Stimulated activated memory B cell treated with anti-CD40 and anti-IgM and Interleukin-4, amounts not matched to agents 10 μg/mL and 1 μg/mL and 100 μg/mL, for 72 hours (primary cell): ENCODE measurements at regions not wholly inside any gene's neighbourhood (a gene's known extent, or its start where the extent isn't known, plus 50 kb on each side); places are given as distances from the start of the nearest gene placed in this dataset.

Source experiments
- ATAC-seq: fragments of 150-1000 bp; cut with Tn5 transposase; 2 replicates; pipeline ENCODE4 v1.10.0; 2021
- H3K27ac Mint-ChIP-seq: one replicate; pipeline ENCODE4 v1.8.0; 2022; ENCODE audit warnings: mild to moderate bottlenecking, mixed read lengths
- H3K27me3 Mint-ChIP-seq: one replicate; pipeline ENCODE4 v1.8.0; 2022; ENCODE audit warnings: mixed read lengths
- H3K36me3 Mint-ChIP-seq: one replicate; pipeline ENCODE4 v1.8.0; 2022; ENCODE audit warnings: mixed read lengths
- H3K4me1 Mint-ChIP-seq: one replicate; pipeline ENCODE4 v1.8.0; 2022; ENCODE audit warnings: mixed read lengths
- H3K4me3 Mint-ChIP-seq: one replicate; pipeline ENCODE4 v1.8.0; 2022; ENCODE audit warnings: mild to moderate bottlenecking, moderate library complexity, mixed read lengths
- H3K9me3 Mint-ChIP-seq: one replicate; pipeline ENCODE4 v1.8.0; 2022; ENCODE audit warnings: mixed read lengths

DNA sequence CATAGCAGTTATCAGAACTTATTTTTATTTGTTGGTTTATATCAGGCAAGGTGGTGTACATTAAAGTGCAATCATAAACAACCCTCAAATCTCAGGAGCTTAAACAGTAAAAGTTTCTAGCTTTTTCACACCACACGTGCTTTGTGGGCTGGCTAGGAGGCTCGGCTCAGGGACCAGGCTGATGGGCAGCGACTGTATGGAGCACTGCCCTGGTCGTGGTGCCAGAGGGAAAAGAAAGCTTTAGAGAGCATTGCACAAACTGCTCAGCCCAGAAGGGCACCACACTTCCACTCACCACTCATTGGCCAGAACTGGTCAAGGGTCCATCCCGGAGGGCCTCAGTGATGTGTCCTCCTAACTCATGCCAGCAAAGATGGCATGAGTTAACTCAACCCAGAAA lies 123.2 kb downstream of the AQP9 start:
- H3K27me3 Mint-ChIP-seq, result peaks cover 39% of the 10 kb centered on the region
- no peak overlapping the region for H3K27ac Mint-ChIP-seq
- no peaks in the 10 kb centered on the region for H3K4me1 Mint-ChIP-seq
- H3K36me3 Mint-ChIP-seq, result no peaks in the 10 kb centered on the region
- no peak overlapping the region for H3K4me3 Mint-ChIP-seq
- no peak for ATAC-seq
- H3K9me3 Mint-ChIP-seq, result no peaks in the 10 kb centered on the region

- Mint-ChIP-seq H3K4me1 (no peaks in the 10 kb centered on the region), H3K36me3 (no peaks in the 10 kb centered on the region), H3K4me3 (no peak overlapping the region), H3K9me3 (no peaks in the 10 kb centered on the region), H3K27ac (no peak overlapping the region), H3K27me3 (peaks cover 34% of the 10 kb centered on the region)
- ATAC-seq, result no peak
Observed at GRCh38 chr15:58264053-58264971, 126.1 kb downstream of the AQP9 start.

GRCh38 chr15:58267051-58267450 lies 128.9 kb downstream of the AQP9 start:
- no peak overlapping the region for H3K27ac Mint-ChIP-seq

GRCh38 chr15:58268746-58269267 lies 130.6 kb downstream of the AQP9 start:
- Mint-ChIP-seq H3K27me3 (peaks cover 31% of the 10 kb centered on the region), H3K36me3 (peaks cover 6% of the 10 kb centered on the region), H3K4me1 (no peaks in the 10 kb centered on the region), H3K9me3 (peaks cover 5% of the 10 kb centered on the region), H3K4me3 (no peak overlapping the region), H3K27ac (no peak overlapping the region)
- no peak for ATAC-seq

More at GRCh38 chr15:58267051-58267450, 128.9 kb downstream of the AQP9 start:
- H3K4me3 Mint-ChIP-seq, result no peak overlapping the region
- peaks cover 5% of the 10 kb centered on the region for H3K9me3 Mint-ChIP-seq
- H3K36me3 Mint-ChIP-seq, result peaks cover 6% of the 10 kb centered on the region
- peaks cover 47% of the 10 kb centered on the region for H3K27me3 Mint-ChIP-seq
- H3K4me1 Mint-ChIP-seq, result no peaks in the 10 kb centered on the region
- no peak for ATAC-seq

DNA sequence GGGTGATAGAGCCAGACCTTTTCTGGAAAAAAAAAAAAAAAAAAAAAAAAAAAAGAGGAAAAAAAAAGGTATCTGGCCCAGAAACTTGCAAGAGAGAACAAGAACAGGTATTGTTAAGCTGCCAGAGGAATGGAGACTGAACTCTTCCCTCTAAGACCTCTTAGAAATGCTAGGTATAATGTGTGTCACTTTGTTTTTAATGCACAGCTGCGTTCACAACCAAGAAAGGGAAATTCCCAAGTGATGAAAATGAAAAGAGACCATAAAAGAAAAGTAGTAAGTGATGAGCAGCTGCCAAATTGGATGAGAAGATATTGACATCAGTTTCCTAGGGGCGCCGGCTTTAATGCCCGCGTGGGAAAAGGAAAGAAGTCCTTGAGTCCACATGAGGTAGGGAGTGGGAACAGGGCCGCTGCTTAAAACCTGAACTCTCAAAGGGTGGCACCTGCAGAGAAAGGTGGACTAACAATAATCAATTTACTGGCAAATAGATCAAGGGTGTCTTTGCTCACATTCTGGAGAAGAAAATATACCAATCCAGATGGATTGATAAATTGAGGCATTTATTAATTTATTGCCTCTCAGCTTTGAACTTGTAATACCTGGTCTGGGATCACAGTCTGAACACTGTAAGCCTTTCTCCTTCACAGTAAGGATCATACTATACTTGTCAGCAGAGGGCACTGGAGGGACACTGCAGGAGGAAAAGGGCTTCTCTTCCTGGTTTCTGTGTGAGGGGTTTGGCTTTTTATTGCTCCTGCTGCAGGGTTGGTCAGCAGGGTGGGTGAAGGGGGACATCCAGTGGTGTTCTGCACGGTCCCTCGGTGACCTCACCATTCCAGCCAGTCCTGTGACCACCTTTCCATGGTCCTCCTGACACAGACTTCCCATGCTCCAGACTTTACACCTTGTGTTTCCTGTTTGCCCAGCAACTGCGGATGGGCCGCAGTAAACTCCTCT lies 131.6 kb downstream of the AQP9 start:
- peaks cover 5% of the 10 kb centered on the region for H3K9me3 Mint-ChIP-seq
- H3K4me1 Mint-ChIP-seq, result no peaks in the 10 kb centered on the region
- H3K36me3 Mint-ChIP-seq, result peaks cover 6% of the 10 kb centered on the region
- H3K4me3 Mint-ChIP-seq, result no peak overlapping the region
- no peak overlapping the region for H3K27ac Mint-ChIP-seq
- no peak for ATAC-seq
- H3K27me3 Mint-ChIP-seq, result peaks cover 24% of the 10 kb centered on the region

GRCh38 chr15:58271410-58271809 lies 133.2 kb downstream of the AQP9 start:
- Mint-ChIP-seq H3K9me3 (peaks cover 5% of the 10 kb centered on the region), H3K4me1 (no peaks in the 10 kb centered on the region), H3K27ac (no peak overlapping the region), H3K27me3 (peaks cover 15% of the 10 kb centered on the region), H3K4me3 (no peak overlapping the region), H3K36me3 (peaks cover 6% of the 10 kb centered on the region)
- ATAC-seq, result no peak

GRCh38 chr15:58273104-58273503 lies 134.9 kb downstream of the AQP9 start:
- ATAC-seq, result no peak
- no peak overlapping the region for H3K27ac Mint-ChIP-seq
- peaks cover 5% of the 10 kb centered on the region for H3K9me3 Mint-ChIP-seq
- H3K4me3 Mint-ChIP-seq, result no peak overlapping the region
- peaks cover 16% of the 10 kb centered on the region for H3K27me3 Mint-ChIP-seq
- no peaks in the 10 kb centered on the region for H3K4me1 Mint-ChIP-seq
- peaks cover 6% of the 10 kb centered on the region for H3K36me3 Mint-ChIP-seq

DNA sequence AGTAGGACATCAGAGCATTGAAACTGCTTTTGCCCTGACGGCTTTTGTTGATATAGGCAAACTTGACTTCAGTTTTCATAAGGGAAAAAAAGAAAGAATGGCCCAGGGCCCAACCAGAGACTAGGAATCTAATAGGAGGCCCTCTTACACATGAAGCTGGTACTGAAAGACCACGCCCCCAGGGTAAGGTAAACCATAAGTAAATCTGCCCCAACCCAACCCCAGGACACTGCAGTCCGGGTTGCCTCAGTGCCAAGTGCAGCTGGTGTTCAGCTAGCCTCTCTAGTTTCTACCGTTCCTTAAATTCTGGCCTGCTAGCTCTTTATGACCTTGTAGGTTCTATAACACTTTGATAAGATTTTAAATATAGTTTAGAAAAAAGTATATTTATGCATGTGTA lies 136.7 kb downstream of the AQP9 start:
- Mint-ChIP-seq H3K4me3 (no peak overlapping the region), H3K27ac (no peak overlapping the region), H3K9me3 (peaks cover 5% of the 10 kb centered on the region), H3K27me3 (peaks cover 24% of the 10 kb centered on the region), H3K36me3 (peaks cover 6% of the 10 kb centered on the region), H3K4me1 (no peaks in the 10 kb centered on the region)
- ATAC-seq, result no peak

DNA sequence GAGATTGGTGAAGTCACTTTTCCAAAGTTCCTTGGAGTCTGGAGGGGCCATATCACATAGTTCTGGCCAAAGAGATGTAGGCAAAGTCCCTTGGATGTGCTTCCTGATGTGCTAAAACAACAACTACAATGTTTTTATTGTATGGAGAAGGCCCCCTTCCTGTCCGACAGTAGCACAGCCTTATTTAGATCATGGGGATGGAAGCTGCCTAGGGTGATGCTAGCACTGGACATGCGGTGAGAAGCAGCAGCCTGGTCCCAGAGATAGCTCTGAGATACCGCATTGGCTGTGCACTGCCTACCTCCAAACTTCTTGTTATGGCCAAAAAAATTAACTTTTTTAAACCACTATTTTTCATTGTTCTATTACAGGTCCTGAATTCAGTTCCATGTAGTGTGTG lies 137.6 kb downstream of the AQP9 start:
- ATAC-seq, result no peak
- H3K27ac Mint-ChIP-seq, result no peak overlapping the region
- peaks cover 6% of the 10 kb centered on the region for H3K36me3 Mint-ChIP-seq
- peaks cover 18% of the 10 kb centered on the region for H3K27me3 Mint-ChIP-seq
- H3K9me3 Mint-ChIP-seq, result peaks cover 5% of the 10 kb centered on the region
- H3K4me3 Mint-ChIP-seq, result no peak overlapping the region
- no peaks in the 10 kb centered on the region for H3K4me1 Mint-ChIP-seq

DNA sequence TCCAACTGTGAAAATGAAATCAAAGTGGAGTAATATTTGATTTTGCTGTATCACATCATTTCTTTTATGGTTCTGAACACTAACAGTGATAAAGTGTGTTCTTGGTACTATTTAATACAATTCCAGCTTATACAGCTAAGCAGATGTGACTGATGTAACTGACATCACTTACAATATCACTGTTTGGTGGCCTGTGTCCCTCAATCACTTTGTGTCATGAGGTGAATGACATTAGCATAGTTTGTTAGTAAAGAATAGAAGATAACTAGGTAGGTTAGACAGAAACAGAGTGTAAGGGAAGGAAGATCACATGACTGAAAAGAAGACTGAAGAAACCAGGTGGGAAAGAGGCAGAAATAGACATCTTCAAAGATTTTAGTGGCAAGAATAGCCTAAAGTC lies 138.7 kb downstream of the AQP9 start:
- Mint-ChIP-seq H3K36me3 (no peaks in the 10 kb centered on the region), H3K4me1 (no peaks in the 10 kb centered on the region), H3K9me3 (no peaks in the 10 kb centered on the region), H3K27me3 (peaks cover 9% of the 10 kb centered on the region), H3K4me3 (no peak overlapping the region), H3K27ac (no peak overlapping the region)
- no peak for ATAC-seq

- Mint-ChIP-seq H3K4me3 (no peak overlapping the region), H3K27ac (no peak overlapping the region), H3K4me1 (no peaks in the 10 kb centered on the region), H3K27me3 (peaks cover 9% of the 10 kb centered on the region), H3K36me3 (no peaks in the 10 kb centered on the region), H3K9me3 (no peaks in the 10 kb centered on the region)
- ATAC-seq, result no peak
Observed at GRCh38 chr15:58277333-58277732, 139.2 kb downstream of the AQP9 start.

GRCh38 chr15:58279106-58279505 lies 140.9 kb downstream of the AQP9 start:
- H3K4me1 Mint-ChIP-seq, result no peaks in the 10 kb centered on the region
- H3K9me3 Mint-ChIP-seq, result no peaks in the 10 kb centered on the region
- no peak overlapping the region for H3K27ac Mint-ChIP-seq
- no peak for ATAC-seq
- no peaks in the 10 kb centered on the region for H3K36me3 Mint-ChIP-seq
- peaks cover 9% of the 10 kb centered on the region for H3K27me3 Mint-ChIP-seq
- no peak overlapping the region for H3K4me3 Mint-ChIP-seq

DNA sequence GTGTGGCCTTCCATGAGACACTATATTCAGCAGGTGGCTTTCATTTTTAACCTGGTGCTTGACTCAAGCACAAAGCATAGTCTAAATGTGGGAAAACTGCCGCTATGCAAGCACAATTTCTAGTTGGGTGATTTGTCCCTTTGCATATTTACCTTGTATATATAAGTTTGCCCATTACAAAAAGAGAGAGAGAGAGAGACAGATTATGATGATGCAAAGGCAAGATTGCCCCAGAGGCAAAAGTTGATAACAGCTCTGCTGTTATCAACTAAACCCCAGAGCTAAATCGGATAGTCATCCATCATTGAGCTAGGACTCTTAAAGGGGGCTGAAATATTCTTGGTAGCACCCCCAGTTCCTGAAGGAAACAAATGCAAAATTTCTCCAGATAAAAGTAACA lies 141.5 kb downstream of the AQP9 start:
- H3K4me3 Mint-ChIP-seq, result no peak overlapping the region
- no peak overlapping the region for H3K27ac Mint-ChIP-seq
- no peaks in the 10 kb centered on the region for H3K9me3 Mint-ChIP-seq
- H3K27me3 Mint-ChIP-seq, result peaks cover 9% of the 10 kb centered on the region
- H3K36me3 Mint-ChIP-seq, result no peaks in the 10 kb centered on the region
- ATAC-seq, result no peak
- no peaks in the 10 kb centered on the region for H3K4me1 Mint-ChIP-seq

- no peak for ATAC-seq
- Mint-ChIP-seq H3K4me3 (no peak overlapping the region), H3K27ac (no peak overlapping the region), H3K36me3 (no peaks in the 10 kb centered on the region), H3K27me3 (peaks cover 9% of the 10 kb centered on the region), H3K9me3 (no peaks in the 10 kb centered on the region), H3K4me1 (no peaks in the 10 kb centered on the region)
Observed at GRCh38 chr15:58282060-58282708, 144.0 kb downstream of the AQP9 start.

DNA sequence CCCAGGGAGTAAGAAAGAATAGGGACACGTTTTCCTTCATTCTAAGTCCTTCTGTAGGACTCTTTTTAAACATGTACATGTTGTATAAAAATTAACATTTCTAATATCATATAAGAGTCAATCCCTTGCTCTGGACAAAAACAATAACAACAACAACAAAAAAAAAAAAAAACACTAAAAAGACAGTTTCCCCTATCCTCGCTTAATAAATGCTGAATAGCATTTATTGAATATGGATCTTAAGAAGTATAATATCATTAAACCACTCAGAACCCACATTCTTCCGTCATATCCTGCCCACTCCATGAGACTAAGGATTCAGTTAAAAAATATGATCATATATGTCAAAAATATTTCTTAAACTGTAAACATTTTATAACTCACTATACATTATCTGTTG lies 145.1 kb downstream of the AQP9 start:
- Mint-ChIP-seq H3K27me3 (peaks cover 6% of the 10 kb centered on the region), H3K27ac (no peak overlapping the region), H3K4me1 (no peaks in the 10 kb centered on the region), H3K9me3 (no peaks in the 10 kb centered on the region), H3K36me3 (no peaks in the 10 kb centered on the region), H3K4me3 (no peak overlapping the region)
- ATAC-seq, result no peak
